HepG2 (cell line): ENCODE measurements at regions not wholly inside any gene's neighbourhood (a gene's known extent, or its start where the extent isn't known, plus 50 kb on each side); places are given as distances from the start of the nearest gene placed in this dataset.
A peak's percentile ranks its signal among the peaks of the same experiment; 100 is the strongest.

Source experiments
- ATAC-seq: fragments of 200-7000 bp; cut with Tn5 transposase; 3 replicates; pipeline ENCODE4 v1.9.1; 2020; ENCODE audit warnings: mild to moderate bottlenecking, moderate library complexity
- BruUV-seq: library from RNA; stranded (reverse); fragments of 400-500 nt; replicated peaks from 2 replicates; lab custom pipeline; 2021; lab: Mats Ljungman, UMichigan
- CTCF ChIA-PET: fragments of 300-600 bp; formaldehyde crosslinking; extraction: SDS; loops from one replicate; lab custom pipeline; 2021; ENCODE audit warnings: low total read pairs, inconsistent platforms, low intra/inter-chr PET ratio; lab: Yijun Ruan, JAX
- POLR2A ChIA-PET: fragments of 350-600 bp; sonication (Branson Sonifier 250); formaldehyde crosslinking; loops from one replicate; lab custom pipeline; 2020; ENCODE audit warnings: antibody characterized with exemption, inconsistent platforms; lab: Yijun Ruan, JAX
- DNase-seq: peaks from one replicate; pipeline ENCODE4 v3.0.0-alpha.2; 2015; ENCODE audit warnings: low spot score
- FAIRE-seq: peaks from 3 replicates; lab custom pipeline; 2011; peaks lifted over from hg19 to GRCh38; lab: Jason Lieb, UNC
- H2AFZ ChIP-seq: one replicate; pipeline ENCODE4 v1.6.1; 2011; ENCODE audit warnings: low read length, inconsistent platforms
- H3K27ac ChIP-seq: fragments of 300-600 bp; 3 replicates; pipeline ENCODE4 v1.8.0; 2011; ENCODE audit warnings: mixed run types, mild to moderate bottlenecking, mixed read lengths, low read length, inconsistent platforms; ENCODE audit not compliant: insufficient read depth; ENCODE audit errors: extremely low read length
- H3K27me3 ChIP-seq, 2 experiments: fragments of 200-600 bp in 1 of 2; 2 replicates in 1 of 2; 3 replicates in 1 of 2; pipeline versions ENCODE4 v1.6.0 to v1.8.0; 2011; ENCODE audit warnings: low read length in 2 of 2, mild to moderate bottlenecking in 2 of 2, moderate library complexity in 2 of 2, inconsistent platforms in 1 of 2; ENCODE audit not compliant: insufficient read depth in 2 of 2, control insufficient read depth in 1 of 2
- H3K36me3 ChIP-seq, 2 experiments: fragments of 200-600 bp in 1 of 2; replicated peaks in 1 of 2; 2 replicates in 1 of 2; 3 replicates in 1 of 2; pipeline versions ENCODE4 v1.5.1 to v1.8.0; 2011; ENCODE audit warnings: low read length in 2 of 2, inconsistent platforms in 1 of 2; ENCODE audit not compliant: insufficient read depth in 2 of 2, control insufficient read depth in 1 of 2
- H3K4me1 ChIP-seq: 2 replicates; pipeline ENCODE4 v1.5.1; 2012; ENCODE audit warnings: low read length, inconsistent platforms; ENCODE audit not compliant: insufficient read depth
- H3K4me2 ChIP-seq: 2 replicates; pipeline ENCODE4 v1.6.0; 2011; ENCODE audit warnings: low read depth, low read length, inconsistent platforms
- H3K4me3 ChIP-seq, 3 experiments: fragments of 200-600 bp in 1 of 3; sonication (generic), shearing (Covaris generic) in 1 of 3; replicated peaks in 1 of 3; 2 replicates each; pipeline ENCODE4 v1.5.1; 2011 to 2016; ENCODE audit warnings: low read length in 3 of 3, inconsistent platforms in 2 of 3, low read depth in 2 of 3, mild to moderate bottlenecking in 2 of 3, control low read depth in 1 of 3, mixed read lengths in 1 of 3; ENCODE audit not compliant: insufficient read depth in 1 of 3
- H3K79me2 ChIP-seq: one replicate; pipeline ENCODE4 v1.6.1; 2011; ENCODE audit warnings: low read length, inconsistent platforms; ENCODE audit not compliant: insufficient read depth
- H3K9ac ChIP-seq: 2 replicates; pipeline ENCODE4 v1.6.0; 2011; ENCODE audit warnings: mild to moderate bottlenecking, low read depth, low read length, inconsistent platforms; ENCODE audit not compliant: insufficient read depth
- H3K9me3 ChIP-seq: 2 replicates; pipeline ENCODE4 v1.5.1; 2012; ENCODE audit warnings: mild to moderate bottlenecking, low read length
- H4K20me1 ChIP-seq: 2 replicates; pipeline ENCODE4 v1.6.0; 2011; ENCODE audit warnings: inconsistent platforms, mild to moderate bottlenecking, low read length, moderate library complexity; ENCODE audit not compliant: insufficient read depth
- AFF4 ChIP-seq: sonication (generic); formaldehyde crosslinking; IDR thresholded peaks from 2 replicates; pipeline ENCODE4 v1.4.0; 2020; ENCODE audit warnings: missing genetic modification reagents
- ARID5B ChIP-seq: IDR thresholded peaks from 2 replicates; pipeline ENCODE4 v1.4.0; 2020; ENCODE audit warnings: mild to moderate bottlenecking, missing genetic modification reagents
- CCAR2 ChIP-seq: fragments of 200-400 bp; formaldehyde crosslinking; optimal IDR thresholded peaks from 2 replicates; pipeline ENCODE3; 2018; ENCODE audit warnings: low read depth, mild to moderate bottlenecking, low read length, moderate library complexity
- FOXO4 ChIP-seq: sonication (generic); formaldehyde crosslinking; conservative IDR thresholded peaks from 2 replicates; pipeline ENCODE4 v1.8.1; 2023; ENCODE audit warnings: missing genetic modification reagents
- GATAD2A ChIP-seq: IDR thresholded peaks from 2 replicates; pipeline ENCODE4 v1.6.1; 2016
- MTF2 ChIP-seq: sonication (generic); formaldehyde crosslinking; IDR thresholded peaks from 2 replicates; pipeline ENCODE4 v1.5.0; 2020; ENCODE audit warnings: missing genetic modification reagents, borderline replicate concordance
- RNF219 ChIP-seq: sonication (generic); formaldehyde crosslinking; IDR thresholded peaks from 2 replicates; pipeline ENCODE4 v1.5.0; 2020; ENCODE audit warnings: mild to moderate bottlenecking, missing genetic modification reagents
- SMC3 ChIP-seq: IDR thresholded peaks from 2 replicates; pipeline ENCODE4 v1.6.1; 2011; ENCODE audit warnings: low read length, improper control_type of control experiment
- ZFP36 ChIP-seq: fragments of 150-350 bp; IDR thresholded peaks from 2 replicates; pipeline ENCODE4 v1.6.1; 2018; ENCODE audit warnings: borderline replicate concordance, low read length, low read depth; ENCODE audit not compliant: partially characterized antibody
- ZNF280B ChIP-seq: sonication (generic); formaldehyde crosslinking; IDR thresholded peaks from 2 replicates; pipeline ENCODE4 v1.5.0; 2020; ENCODE audit warnings: missing genetic modification reagents, mild to moderate bottlenecking, borderline replicate concordance
- WGBS: methylation state at CpG from one replicate; pipeline ENCODE4 v1.1.6; 2017; ENCODE audit warnings: low lambda C conversion rate; 5-methylcytosine and 5-hydroxymethylcytosine counted together
- in situ Hi-C: cut with HindIII; loops from 2 replicates; pipeline ENCODE4 v1.10.0; 2017; ENCODE audit warnings: low pct_unique_long_range_greater_than_20kb; ENCODE audit not compliant: extremely low pct_ligation_motif_present
- intact Hi-C: fragments of 100-400 bp; cut with micrococcal nuclease; formaldehyde crosslinking; loops from one replicate; pipeline ENCODE4 v1.10.0; 2022; ENCODE audit not compliant: unreplicated experiment

- TF ChIP-seq ARID5B (CRISPR knock-in tag) (peak; percentile 62; the same call in 1 of the 2 replicates), GATAD2A (CRISPR knock-in tag) (peak; percentile 66)
Observed at GRCh38 chr4:188578657-188579056, 439.4 kb downstream of the TRIML1 start (continued).

GRCh38 chr4:188596021-188596420 is 456.8 kb downstream of the TRIML1 start:
- Histone ChIP-seq H3K9me3 (no peaks in the 10 kb centered on the region), H3K4me1 (no peaks in the 10 kb centered on the region), H3K36me3 (no peaks in the 10 kb centered on the region), H3K27ac (no peak overlapping the region), H3K27me3 (no peaks in the 10 kb centered on the region), H3K4me2 (no peak overlapping the region), H3K9ac (no peak overlapping the region), H3K79me2 (no peaks in the 10 kb centered on the region), H2AFZ (no peak overlapping the region), H4K20me1 (no peaks in the 10 kb centered on the region), H3K4me3 (no peak overlapping the region)
- no peak for FAIRE-seq
- 11% methylated on average over 5 of the region's 5 CpGs for WGBS
- intact Hi-C loops = no loop called here
- POLR2A ChIA-PET = no interaction called here
- no TSS peak for BruUV-seq
- DNase-seq = no peak
- in situ Hi-C loops = no loop called here
- CTCF ChIA-PET = no interaction called here
- no peak for ATAC-seq
- TF ChIP-seq AFF4 (CRISPR knock-in tag) (no peak), SMC3 (no peak), MTF2 (CRISPR knock-in tag) (no peak), ZNF280B (CRISPR knock-in tag) (no peak), RNF219 (CRISPR knock-in tag) (no peak), CCAR2 (no peak), FOXO4 (CRISPR knock-in tag) (no peak), ZFP36 (no peak)
